ENCODE measurements at regions not wholly inside any gene's neighbourhood (a gene's known extent, or its start where the extent isn't known, plus 50 kb on each side); places are given as distances from the start of the nearest gene placed in this dataset.

GRCh38 chr3:56956906-56957305, 103.6 kb upstream of the SPATA12 start:
- no peaks in the 10 kb centered on the region for H3K27me3 ChIP-seq (replicated peaks in 1 of 4; ENCODE audit: control insufficient read depth in 3 of 4, extremely low read depth in 1 of 4, insufficient read depth in 3 of 4, low read length in 3 of 4)
- no peaks in the 10 kb centered on the region for H3K79me2 ChIP-seq (ENCODE audit: control insufficient read depth in 1 of 2, insufficient read depth in 2 of 2, low read length in 2 of 2)
- no peak overlapping the region for H3K4ac ChIP-seq (replicated peaks; ENCODE audit: insufficient read length, low read depth, low read length)
- H4K8ac ChIP-seq (ENCODE audit: extremely low read depth, insufficient read depth, low read length): no peak overlapping the region
- H3K18ac ChIP-seq (ENCODE audit: extremely low read depth, low read length): no peak overlapping the region
- no peak overlapping the region for H3K27ac ChIP-seq (ENCODE audit: low read depth, low read length)
- no peak overlapping the region for H3K14ac ChIP-seq (ENCODE audit: insufficient read length)
- H3K36me3 ChIP-seq (ENCODE audit: control insufficient read depth in 2 of 4, insufficient read depth in 4 of 4, low read length in 3 of 4): no peaks in the 10 kb centered on the region
- no peak overlapping the region for H2BK20ac ChIP-seq (ENCODE audit: low read length)
- H3K79me1 ChIP-seq (ENCODE audit: low read depth, low read length): no peaks in the 10 kb centered on the region
- no peaks in the 10 kb centered on the region; the same call in 1 of the 2 replicates for H3K23me2 ChIP-seq (ENCODE audit: low read depth, low read length)
- H2BK15ac ChIP-seq (ENCODE audit: low read length): no peak overlapping the region
- H4K20me1 ChIP-seq (replicated peaks in 1 of 2; ENCODE audit: control insufficient read depth in 1 of 2, insufficient read depth in 2 of 2, low read length in 2 of 2): no peaks in the 10 kb centered on the region
- H3K9me3 ChIP-seq (ENCODE audit: insufficient read depth in 2 of 2, low read depth in 1 of 2, low read length in 1 of 2): no peaks in the 10 kb centered on the region
- FAIRE-seq: no peak
- H3K56ac ChIP-seq (replicated peaks; ENCODE audit: insufficient read length, low read depth, low read length): no peak overlapping the region
- H3K9ac ChIP-seq (replicated peaks in 1 of 4; ENCODE audit: extremely low read depth in 1 of 4, low read depth in 3 of 4, low read length in 3 of 4): no peak overlapping the region
- H2BK5ac ChIP-seq (ENCODE audit: low read depth, low read length): no peak overlapping the region
- POLR2A ChIA-PET (ENCODE audit: partially characterized antibody): no interaction called here
- 91% methylated on average over 3 of the region's 3 CpGs; no CpG with 5 or more reads in 1 of the 2 experiments for WGBS, 2 experiments (ENCODE audit: extremely low coverage in 1 of 2, insufficient coverage in 1 of 2, insufficient read length in 1 of 2, insufficient replicate concordance in 2 of 2, low coverage in 1 of 2, low lambda C conversion rate in 2 of 2, missing lambda C conversion rate in 1 of 2)
- H2AK5ac ChIP-seq (ENCODE audit: low read depth, low read length): no peak overlapping the region
- CTCF ChIA-PET (ENCODE audit: partially characterized antibody): interaction anchor here (1.6 kb wide), 1 partner anchor 39 kb away, joined by 4 read pairs; no protein-coding TSS in a partner anchor
- no peak overlapping the region for H2AFZ ChIP-seq (ENCODE audit: low read length)
- no peaks in the 10 kb centered on the region for H3K4me1 ChIP-seq (replicated peaks in 1 of 4; ENCODE audit: control insufficient read depth in 3 of 4, insufficient read depth in 4 of 4, low read length in 3 of 4)
- no peak overlapping the region for H3K4me3 ChIP-seq (ENCODE audit: extremely low read depth in 1 of 4, insufficient read depth in 2 of 4, low read depth in 3 of 4, low read length in 4 of 4)
- no peak for DNase-seq (ENCODE audit: low read depth in 1 of 2, low spot score in 2 of 2)
- no peak overlapping the region for H3K4me2 ChIP-seq (ENCODE audit: insufficient read depth in 1 of 2, low read depth in 2 of 2, low read length in 2 of 2)
- H2BK120ac ChIP-seq (replicated peaks; ENCODE audit: low read depth, low read length): no peak overlapping the region
- no peak overlapping the region for H4K91ac ChIP-seq (replicated peaks; ENCODE audit: insufficient read length, low read length)
- H4K5ac ChIP-seq (ENCODE audit: insufficient read length, low read depth, low read length): no peak overlapping the region
- no peak overlapping the region for H3K23ac ChIP-seq (ENCODE audit: insufficient read length)
- no peak overlapping the region for H2BK12ac ChIP-seq (ENCODE audit: low read depth, low read length)
- TF ChIP-seq SAP30 (IDR thresholded peaks at IDR 0.05; ENCODE audit: insufficient read depth, insufficient replicate concordance, low read length) (no peak), TCF12 (IDR thresholded peaks at IDR 0.05; ENCODE audit: low read depth, low read length) (no peak), USF2 (IDR thresholded peaks at IDR 0.05; ENCODE audit: low read length) (no peak), ATF2 (IDR thresholded peaks at IDR 0.05; ENCODE audit: low read length) (no peak), SP2 (IDR thresholded peaks at IDR 0.05; ENCODE audit: low read length) (no peak), FOSL1 (IDR thresholded peaks at IDR 0.05; ENCODE audit: insufficient read depth, low read depth, low read length) (no peak), CBX5 (IDR thresholded peaks at IDR 0.05; ENCODE audit: low read depth, low read length) (no peak), CTBP2 (IDR thresholded peaks at IDR 0.05; ENCODE audit: borderline replicate concordance, insufficient read depth, insufficient read length, low read length) (no peak), POLR2A (IDR thresholded peaks at IDR 0.05; ENCODE audit: control extremely low read depth in 1 of 2, low read depth in 2 of 2, low read length in 2 of 2) (no peak), KDM5A (IDR thresholded peaks at IDR 0.05; ENCODE audit: low read length) (no peak), TAF7 (optimal IDR thresholded peaks at IDR 0.05; ENCODE audit: borderline replicate concordance, low read depth, low read length) (no peak), JUN (IDR thresholded peaks at IDR 0.05; ENCODE audit: low read depth, low read length) (no peak), SRF (IDR thresholded peaks at IDR 0.05; ENCODE audit: low read depth, low read length) (no peak)
